Hematopoietic multipotent progenitor cell (in vitro differentiated cells): ENCODE measurements at regions not wholly inside any gene's neighbourhood (a gene's known extent, or its start where the extent isn't known, plus 50 kb on each side); places are given as distances from the start of the nearest gene placed in this dataset.

Experiments used
- DNase-seq, 3 donors: peaks; one replicate each; pipeline ENCODE4 v3.0.0-alpha.2; 2011 to 2015; ENCODE audit warnings: low read depth in 2 of 3, low spot score in 2 of 3

- peak in 1 of 3 donors; percentile 12 for DNase-seq
These were observed 1137.6 kb downstream of the C4orf33 start for GRCh38 chr4:130233377-130234047.

GRCh38 chr4:130238121-130238520 lies 1142.2 kb downstream of the C4orf33 start:
- no peak for DNase-seq

- DNase-seq = no peak
These were observed 1153.0 kb downstream of the C4orf33 start for GRCh38 chr4:130249002-130249401.

GRCh38 chr4:130257271-130257670 lies 1161.3 kb downstream of the C4orf33 start:
- no peak for DNase-seq

GRCh38 chr4:130266814-130267213 lies 1170.9 kb downstream of the C4orf33 start:
- no peak for DNase-seq

GRCh38 chr4:130288576-130288975 lies 1192.6 kb downstream of the C4orf33 start:
- no peak for DNase-seq

- no peak for DNase-seq
These were observed 1197.7 kb downstream of the C4orf33 start for GRCh38 chr4:130293692-130294091.

GRCh38 chr4:130296448-130296847 lies 1200.5 kb downstream of the C4orf33 start:
- DNase-seq = no peak

- DNase-seq = no peak
These were observed 1210.6 kb downstream of the C4orf33 start for GRCh38 chr4:130306566-130306965.

GRCh38 chr4:130309221-130309620 lies 1213.3 kb downstream of the C4orf33 start:
- DNase-seq = no peak

GRCh38 chr4:130322439-130322838 lies 1226.5 kb downstream of the C4orf33 start:
- DNase-seq = no peak

- no peak for DNase-seq
These were observed 1233.1 kb downstream of the C4orf33 start for GRCh38 chr4:130329036-130329435.

GRCh38 chr4:130333241-130333759 lies 1237.3 kb downstream of the C4orf33 start:
- no peak for DNase-seq

- no peak for DNase-seq
These were observed 1239.7 kb downstream of the C4orf33 start for GRCh38 chr4:130335417-130336194.

GRCh38 chr4:130336585-130337217 lies 1240.7 kb downstream of the C4orf33 start:
- DNase-seq = peak in 2 of 3 donors; percentile 6 to 7

- DNase-seq = no peak
These were observed 1242.9 kb downstream of the C4orf33 start for GRCh38 chr4:130338851-130339250.

- no peak for DNase-seq
These were observed 1253.8 kb downstream of the C4orf33 start for GRCh38 chr4:130349745-130350144.

- DNase-seq = no peak
These were observed 1260.9 kb downstream of the C4orf33 start for GRCh38 chr4:130356873-130357272.

- peak in 1 of 3 donors; percentile 13 for DNase-seq
These were observed 1263.6 kb downstream of the C4orf33 start for GRCh38 chr4:130359542-130359941.

GRCh38 chr4:130361616-130362015 lies 1265.7 kb downstream of the C4orf33 start:
- DNase-seq = no peak

- DNase-seq = no peak
These were observed 1272.7 kb downstream of the C4orf33 start for GRCh38 chr4:130368668-130369067.
